Dermis blood vessel endothelial cell (primary cell): ENCODE measurements at regions not wholly inside any gene's neighbourhood (a gene's known extent, or its start where the extent isn't known, plus 50 kb on each side); places are given as distances from the start of the nearest gene placed in this dataset.
"Not testable (repeated sequence)": the region's sequence is repeated elsewhere in the genome, so short reads cannot be mapped to it uniquely, and the experiment has no call there.

Source experiments
- DNase-seq: peaks from one replicate; pipeline ENCODE4 v3.0.0; 2010

GRCh38 chr1:56099766-56100265 is 479.5 kb downstream of the PLPP3 start:
- DNase-seq: no peak

GRCh38 chr1:56098946-56099345 is 480.4 kb downstream of the PLPP3 start:
- no peak for DNase-seq

- DNase-seq: no peak
These were observed 481.6 kb downstream of the PLPP3 start for GRCh38 chr1:56097713-56098112.

- DNase-seq: no peak
These were observed 483.4 kb downstream of the PLPP3 start for GRCh38 chr1:56095696-56096665.

- DNase-seq: no peak
These were observed 485.2 kb downstream of the PLPP3 start for GRCh38 chr1:56094168-56094567.

- no peak for DNase-seq
These were observed 486.4 kb downstream of the PLPP3 start for GRCh38 chr1:56092684-56093570.

- DNase-seq: not testable (repeated sequence)
These were observed 489.5 kb downstream of the PLPP3 start for GRCh38 chr1:56089826-56090225.

- no peak for DNase-seq
These were observed 495.1 kb downstream of the PLPP3 start for GRCh38 chr1:56084246-56084645.

GRCh38 chr1:56081736-56082135 is 497.6 kb downstream of the PLPP3 start:
- no peak for DNase-seq

- no peak for DNase-seq
These were observed 498.2 kb downstream of the PLPP3 start for GRCh38 chr1:56081173-56081572.

- DNase-seq: peak; percentile 46
These were observed 499.2 kb downstream of the PLPP3 start for GRCh38 chr1:56080123-56080522.

- no peak for DNase-seq
These were observed 500.0 kb downstream of the PLPP3 start for GRCh38 chr1:56079391-56079790.

GRCh38 chr1:56077206-56077605 is 502.2 kb downstream of the PLPP3 start:
- no peak for DNase-seq

GRCh38 chr1:56074007-56074651 is 505.2 kb downstream of the PLPP3 start:
- peak; percentile 91 for DNase-seq

- no peak for DNase-seq
These were observed 505.8 kb downstream of the PLPP3 start for GRCh38 chr1:56073614-56074006.

- peak; percentile 6 for DNase-seq
These were observed 506.2 kb downstream of the PLPP3 start for GRCh38 chr1:56073206-56073605.

GRCh38 chr1:56072310-56072709 is 507.1 kb downstream of the PLPP3 start:
- peak; percentile 55 for DNase-seq

- no peak for DNase-seq
These were observed 508.0 kb downstream of the PLPP3 start for GRCh38 chr1:56071351-56071750.

GRCh38 chr1:56070601-56071000 is 508.8 kb downstream of the PLPP3 start:
- no peak for DNase-seq

GRCh38 chr1:56069824-56070223 is 509.5 kb downstream of the PLPP3 start:
- no peak for DNase-seq

GRCh38 chr1:56068908-56069307 is 510.5 kb downstream of the PLPP3 start:
- DNase-seq: peak; percentile 77

GRCh38 chr1:56068210-56068609 is 511.2 kb downstream of the PLPP3 start:
- DNase-seq: peak; percentile 44

- DNase-seq: no peak
These were observed 513.6 kb downstream of the PLPP3 start for GRCh38 chr1:56065729-56066128.
